CD4-positive, alpha-beta T cell (primary cell): ENCODE measurements at regions not wholly inside any gene's neighbourhood (a gene's known extent, or its start where the extent isn't known, plus 50 kb on each side); places are given as distances from the start of the nearest gene placed in this dataset.
"Not testable (repeated sequence)": the region's sequence is repeated elsewhere in the genome, so short reads cannot be mapped to it uniquely, and the experiment has no call there.

ENCODE experiments used
- ATAC-seq: fragments of 200-7000 bp; cut with Tn5 transposase; one replicate; pipeline ENCODE4 v1.10.0; 2022; ENCODE audit warnings: mild to moderate bottlenecking; ENCODE audit not compliant: poor library complexity
- CTCF ChIA-PET: fragments of 350-600 bp; sonication (Branson Sonifier 250); formaldehyde crosslinking; loops from one replicate; lab custom pipeline; 2021; ENCODE audit warnings: antibody characterized with exemption, inconsistent platforms; lab: Charles Lee
- POLR2A ChIA-PET: fragments of 350-600 bp; sonication (Branson Sonifier 250); formaldehyde crosslinking; loops from one replicate; lab custom pipeline; 2021; ENCODE audit warnings: antibody characterized with exemption, inconsistent platforms; lab: Charles Lee
- DNase-seq, 14 experiments: peaks; one replicate each; pipeline ENCODE4 v3.0.0-alpha.2; 2013 to 2020; ENCODE audit warnings: mixed read lengths in 2 of 14
- H3K27ac ChIP-seq, 2 donors: one replicate each; pipeline versions ENCODE4 v1.5.1 to v1.7.0; 2013; ENCODE audit warnings: low read length in 2 of 2, low read depth in 1 of 2, mild to moderate bottlenecking in 1 of 2
- H3K27me3 ChIP-seq, 2 experiments: 1 replicate in 1 of 2; 2 replicates in 1 of 2; pipeline versions ENCODE4 v1.6.1 to v1.7.0; 2013; ENCODE audit warnings: low read length in 2 of 2, control low read depth in 1 of 2, mild to moderate bottlenecking in 1 of 2, moderate library complexity in 1 of 2; ENCODE audit not compliant: insufficient read depth in 2 of 2, control insufficient read depth in 1 of 2
- H3K36me3 ChIP-seq: one replicate; pipeline ENCODE4 v1.6.1; 2013; ENCODE audit warnings: low read length, control low read depth; ENCODE audit not compliant: insufficient read depth
- H3K4me1 ChIP-seq: one replicate; pipeline ENCODE4 v1.6.1; 2013; ENCODE audit warnings: low read length, control low read depth; ENCODE audit not compliant: insufficient read depth
- H3K4me3 ChIP-seq: one replicate; pipeline ENCODE4 v1.5.1; 2013; ENCODE audit warnings: mild to moderate bottlenecking, low read length, moderate library complexity
- H3K9me3 ChIP-seq, 2 experiments: 1 replicate in 1 of 2; 2 replicates in 1 of 2; pipeline versions ENCODE4 v1.6.1 to v1.7.0; 2013; ENCODE audit warnings: low read length in 2 of 2, mild to moderate bottlenecking in 2 of 2, control low read depth in 1 of 2, moderate library complexity in 1 of 2; ENCODE audit not compliant: control insufficient read depth in 1 of 2, insufficient read depth in 1 of 2
- H3K27ac Mint-ChIP-seq: one replicate; pipeline ENCODE4 v1.8.0; 2020; ENCODE audit warnings: mixed read lengths
- H3K27me3 Mint-ChIP-seq: one replicate; pipeline ENCODE4 v1.8.0; 2021; ENCODE audit warnings: mixed read lengths
- H3K36me3 Mint-ChIP-seq: one replicate; pipeline ENCODE4 v1.8.0; 2021; ENCODE audit warnings: low read depth, mixed read lengths
- H3K4me1 Mint-ChIP-seq: one replicate; pipeline ENCODE4 v1.8.0; 2021; ENCODE audit warnings: low read depth, mixed read lengths
- H3K4me3 Mint-ChIP-seq: one replicate; pipeline ENCODE4 v1.8.0; 2020; ENCODE audit warnings: mild to moderate bottlenecking, mixed read lengths
- H3K9me3 Mint-ChIP-seq: one replicate; pipeline ENCODE4 v1.8.0; 2020; ENCODE audit warnings: mixed read lengths
- CTCF ChIP-seq: fragments of 200-600 bp; IDR thresholded peaks from one replicate; pipeline ENCODE4 v1.8.0; 2022; ENCODE audit warnings: antibody characterized with exemption, mild to moderate bottlenecking
- intact Hi-C, 2 experiments: fragments of 100-400 bp; cut with DNase I in 1 of 2; cut with micrococcal nuclease in 1 of 2; formaldehyde crosslinking; loops; one replicate each; pipeline versions ENCODE4 v1.15.1 to v1.9.0; 2023 to 2025; cut with DNase I, micrococcal nuclease

GRCh38 chr17:69695646-69696045, 281.1 kb downstream of the MAP2K6 start:
- Histone ChIP-seq H3K36me3 (no peaks in the 10 kb centered on the region), H3K9me3 (peaks cover 7 to 8% of the 10 kb centered on the region in 2 experiments), H3K27me3 (no peaks in the 10 kb centered on the region), H3K4me1 (no peaks in the 10 kb centered on the region), H3K4me3 (no peak overlapping the region), H3K27ac (no peak overlapping the region)
- intact Hi-C loops, result no loop called here
- no peak overlapping the region for H3K4me3 Mint-ChIP-seq
- ChIA-PET POLR2A (no interaction called here), CTCF (no interaction called here)
- H3K36me3 Mint-ChIP-seq, result no peaks in the 10 kb centered on the region
- no peak for TF ChIP-seq CTCF
- ATAC-seq (no peak), DNase-seq (no peak)
- H3K4me1 Mint-ChIP-seq, result no peaks in the 10 kb centered on the region
- no peak overlapping the region for H3K27ac Mint-ChIP-seq
- H3K27me3 Mint-ChIP-seq, result no peaks in the 10 kb centered on the region
- H3K9me3 Mint-ChIP-seq, result peaks cover 5% of the 10 kb centered on the region

- Histone ChIP-seq H3K36me3 (no peaks in the 10 kb centered on the region), H3K4me1 (no peaks in the 10 kb centered on the region), H3K4me3 (no peak overlapping the region), H3K9me3 (peaks cover 7 to 8% of the 10 kb centered on the region in 2 experiments), H3K27me3 (no peaks in the 10 kb centered on the region), H3K27ac (no peak overlapping the region)
- POLR2A ChIA-PET, result no interaction called here
- TF ChIP-seq CTCF, result no peak
- ATAC-seq, result no peak
- H3K4me3 Mint-ChIP-seq, result no peak overlapping the region
- no peak overlapping the region for H3K27ac Mint-ChIP-seq
- no peaks in the 10 kb centered on the region for H3K27me3 Mint-ChIP-seq
- peaks cover 5% of the 10 kb centered on the region for H3K9me3 Mint-ChIP-seq
- H3K36me3 Mint-ChIP-seq, result no peaks in the 10 kb centered on the region
- intact Hi-C loops, result no loop called here
- no peaks in the 10 kb centered on the region for H3K4me1 Mint-ChIP-seq
- no peak for DNase-seq
- CTCF ChIA-PET, result no interaction called here
These were observed 282.2 kb downstream of the MAP2K6 start for GRCh38 chr17:69696650-69697049.

- H3K4me3 Mint-ChIP-seq, H3K27me3 Mint-ChIP-seq, H3K4me1 Mint-ChIP-seq, H3K27ac ChIP-seq, H3K27ac Mint-ChIP-seq, H3K36me3 ChIP-seq, ATAC-seq, H3K9me3 Mint-ChIP-seq, H3K4me3 ChIP-seq, H3K9me3 ChIP-seq, intact Hi-C loops, H3K4me1 ChIP-seq, POLR2A ChIA-PET, DNase-seq, CTCF ChIA-PET, H3K27me3 ChIP-seq, H3K36me3 Mint-ChIP-seq: not testable (repeated sequence)
These were observed 283.9 kb downstream of the MAP2K6 start for GRCh38 chr17:69698352-69698751.

GRCh38 chr17:69702078-69702477, 287.6 kb downstream of the MAP2K6 start:
- ChIA-PET POLR2A (no interaction called here), CTCF (no interaction called here)
- H3K36me3 ChIP-seq, result no peaks in the 10 kb centered on the region
- peaks cover 6% of the 10 kb centered on the region for H3K27me3 Mint-ChIP-seq
- no peaks in the 10 kb centered on the region for H3K27me3 ChIP-seq
- no peaks in the 10 kb centered on the region for H3K36me3 Mint-ChIP-seq
- intact Hi-C loops, result loop anchor here in 1 of 2 experiments (10.0 kb wide), 1 partner anchor 947 kb away; no protein-coding TSS in a partner anchor
- H3K9me3 Mint-ChIP-seq, result peaks cover 5% of the 10 kb centered on the region
- no peak for TF ChIP-seq CTCF
- no peaks in the 10 kb centered on the region for H3K4me1 Mint-ChIP-seq
- H3K9me3 ChIP-seq, result peaks cover 7 to 8% of the 10 kb centered on the region in 2 experiments
- H3K4me3 ChIP-seq, result no peak overlapping the region
- no peak for DNase-seq
- no peaks in the 10 kb centered on the region for H3K4me1 ChIP-seq
- H3K27ac ChIP-seq, result no peak overlapping the region
- no peak overlapping the region for H3K4me3 Mint-ChIP-seq
- ATAC-seq, result no peak
- H3K27ac Mint-ChIP-seq, result no peak overlapping the region
